ENCODE measurements at regions not wholly inside any gene's neighbourhood (a gene's known extent, or its start where the extent isn't known, plus 50 kb on each side); places are given as distances from the start of the nearest gene placed in this dataset.
A peak's percentile ranks its signal among the peaks of the same experiment; 100 is the strongest.

DNA sequence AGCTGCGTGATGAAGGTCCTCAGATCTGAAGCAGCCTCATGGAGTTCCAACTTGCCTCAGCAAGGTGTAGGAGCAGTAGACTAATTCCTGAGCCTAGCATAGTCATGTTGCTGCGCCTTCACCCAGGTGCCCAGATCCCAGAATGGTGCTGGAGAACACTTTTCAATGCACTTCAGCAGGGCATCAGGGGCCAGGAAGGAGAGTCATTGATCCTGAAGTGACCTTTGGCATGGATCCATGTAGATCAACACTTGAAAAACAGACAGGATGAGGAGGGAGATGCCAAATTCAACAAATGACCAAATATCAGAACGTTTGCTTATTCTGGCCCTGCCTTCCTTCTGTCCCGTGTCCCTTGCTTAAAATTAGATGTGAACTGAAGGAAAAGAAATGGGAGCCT lies 91.9 kb downstream of the LEPR start:
- no peak for DNase-seq
- H3K27me3 Mint-ChIP-seq: peaks cover 4% of the 10 kb centered on the region
- CTCF ChIA-PET: interaction anchor here (1.0 kb wide), 1 partner anchor 37 kb away, joined by 3 read pairs; no protein-coding TSS in a partner anchor
- H3K36me3 Mint-ChIP-seq: no peaks in the 10 kb centered on the region
- H3K9me3 Mint-ChIP-seq: no peaks in the 10 kb centered on the region
- H3K27ac Mint-ChIP-seq: no peak overlapping the region
- H3K4me3 Mint-ChIP-seq: no peak overlapping the region
- H3K4me1 Mint-ChIP-seq: no peaks in the 10 kb centered on the region

GRCh38 chr1:65512967-65513780 lies 92.7 kb downstream of the LEPR start:
- Mint-ChIP-seq H3K27me3 (peaks cover 4% of the 10 kb centered on the region), H3K36me3 (no peaks in the 10 kb centered on the region), H3K4me1 (no peaks in the 10 kb centered on the region), H3K27ac (no peak overlapping the region), H3K9me3 (no peaks in the 10 kb centered on the region), H3K4me3 (no peak overlapping the region)
- no peak for DNase-seq
- CTCF ChIA-PET: no interaction called here

DNA sequence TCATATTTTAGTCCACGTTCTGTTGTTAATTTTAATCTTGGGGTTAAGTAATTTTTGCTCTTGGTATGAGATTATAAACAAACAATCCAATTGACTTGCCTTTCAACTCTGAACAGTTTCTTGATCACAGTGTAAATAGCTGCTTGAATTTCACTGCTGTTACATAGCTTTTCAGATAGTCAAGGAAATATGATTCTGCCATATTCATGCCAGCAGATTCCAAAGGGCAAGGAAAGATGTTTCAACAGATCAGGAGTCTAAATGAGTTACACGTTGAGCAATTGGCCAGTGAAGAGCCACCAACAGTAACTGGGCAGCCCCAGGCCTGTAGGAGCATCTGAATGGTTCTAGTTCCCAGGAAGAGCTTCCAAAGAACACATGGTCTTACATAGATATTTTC lies 93.6 kb downstream of the LEPR start:
- Mint-ChIP-seq H3K4me3 (no peak overlapping the region), H3K36me3 (no peaks in the 10 kb centered on the region), H3K27ac (no peak overlapping the region), H3K9me3 (peaks cover 2% of the 10 kb centered on the region), H3K4me1 (no peaks in the 10 kb centered on the region), H3K27me3 (peaks cover 9% of the 10 kb centered on the region)
- CTCF ChIA-PET: no interaction called here
- no peak for DNase-seq

DNA sequence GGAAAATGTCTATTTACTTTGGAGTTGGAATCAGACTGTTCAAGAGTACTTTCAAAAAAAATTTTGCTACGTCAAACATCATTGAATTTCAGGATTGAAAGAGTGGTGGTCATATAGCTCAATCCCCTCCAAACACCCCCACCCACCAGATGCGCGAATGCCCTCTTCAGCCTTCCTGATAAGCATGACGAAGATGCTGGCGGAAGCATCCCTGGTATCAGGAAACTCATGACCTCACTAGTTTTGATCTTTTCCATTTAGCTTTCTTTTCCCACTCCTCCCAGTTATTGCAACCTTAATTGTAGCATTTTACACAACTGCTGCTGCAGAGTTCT lies 104.4 kb downstream of the LEPR start:
- DNase-seq: no peak
- CTCF ChIA-PET: no interaction called here
- H3K4me3 Mint-ChIP-seq: peak overlapping the region; percentile 36
- peaks cover 3% of the 10 kb centered on the region for H3K36me3 Mint-ChIP-seq
- no peak overlapping the region for H3K27ac Mint-ChIP-seq
- peaks cover 3% of the 10 kb centered on the region for H3K4me1 Mint-ChIP-seq
- no peaks in the 10 kb centered on the region for H3K9me3 Mint-ChIP-seq
- H3K27me3 Mint-ChIP-seq: peaks cover 31% of the 10 kb centered on the region

- Mint-ChIP-seq H3K4me3 (peak overlapping the region; percentile 36), H3K27ac (no peak overlapping the region), H3K9me3 (no peaks in the 10 kb centered on the region), H3K36me3 (peaks cover 3% of the 10 kb centered on the region), H3K4me1 (peaks cover 3% of the 10 kb centered on the region), H3K27me3 (peaks cover 31% of the 10 kb centered on the region)
- no peak for DNase-seq
- CTCF ChIA-PET: no interaction called here
Observed at GRCh38 chr1:65525266-65526048, 105.0 kb downstream of the LEPR start.

DNA sequence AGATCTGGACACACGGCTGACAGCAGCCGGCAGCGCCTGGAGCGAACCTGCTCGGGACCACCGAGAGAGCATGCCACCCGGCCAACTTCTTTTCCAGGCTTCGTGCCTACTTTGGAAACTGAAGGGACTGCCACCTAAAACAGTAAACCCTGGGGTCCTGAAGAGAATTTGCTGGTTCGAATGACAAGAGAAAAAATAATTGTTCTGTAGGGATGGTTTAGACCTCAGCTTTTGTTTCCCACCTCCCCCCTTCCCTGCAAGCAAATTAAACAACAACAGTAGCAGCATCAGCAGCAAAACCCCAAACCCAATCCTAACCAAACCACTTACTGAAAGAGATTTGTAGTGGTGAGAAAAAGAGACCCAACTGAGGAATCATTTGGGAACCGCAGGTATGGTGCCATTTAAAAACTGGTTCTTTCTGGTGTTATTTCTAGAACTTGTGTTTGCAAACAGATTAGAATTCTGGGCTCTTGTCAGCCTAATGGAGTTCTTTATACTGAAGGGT lies 105.6 kb downstream of the LEPR start:
- CTCF ChIA-PET: no interaction called here
- Mint-ChIP-seq H3K27ac (no peak overlapping the region), H3K9me3 (no peaks in the 10 kb centered on the region), H3K4me3 (no peak overlapping the region), H3K36me3 (peaks cover 3% of the 10 kb centered on the region), H3K4me1 (peaks cover 3% of the 10 kb centered on the region), H3K27me3 (peaks cover 31% of the 10 kb centered on the region)
- no peak for DNase-seq

DNA sequence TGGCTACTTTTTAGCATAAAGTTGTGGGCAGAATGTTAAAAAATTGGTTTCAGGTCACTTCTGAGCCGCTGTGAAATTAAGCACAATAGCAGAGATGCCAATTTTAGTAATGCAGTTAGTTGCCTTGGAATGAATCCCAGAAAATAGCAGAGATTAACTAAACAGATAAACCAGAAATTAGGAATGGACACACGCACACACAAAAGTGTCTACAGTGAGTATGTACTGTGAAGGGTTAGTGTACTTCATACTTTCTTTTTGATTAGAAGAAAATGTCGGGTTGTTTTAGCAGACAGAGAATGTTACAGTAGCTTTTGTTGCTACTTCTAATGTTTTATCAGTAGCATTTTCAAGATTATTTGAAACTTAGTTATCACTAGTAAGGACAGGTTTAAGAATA lies 106.7 kb downstream of the LEPR start:
- Mint-ChIP-seq H3K27ac (no peak overlapping the region), H3K4me3 (no peak overlapping the region), H3K9me3 (no peaks in the 10 kb centered on the region), H3K4me1 (peaks cover 3% of the 10 kb centered on the region), H3K27me3 (peaks cover 31% of the 10 kb centered on the region), H3K36me3 (peaks cover 3% of the 10 kb centered on the region)
- DNase-seq: no peak
- CTCF ChIA-PET: interaction anchor here (0.6 kb wide), 1 partner anchor 43 kb away, joined by 3 read pairs; no protein-coding TSS in a partner anchor

GRCh38 chr1:65527707-65528503 lies 107.4 kb downstream of the LEPR start:
- DNase-seq: no peak
- H3K4me1 Mint-ChIP-seq: peaks cover 3% of the 10 kb centered on the region
- no peak overlapping the region for H3K4me3 Mint-ChIP-seq
- no peak overlapping the region for H3K27ac Mint-ChIP-seq
- H3K27me3 Mint-ChIP-seq: peaks cover 31% of the 10 kb centered on the region
- no peaks in the 10 kb centered on the region for H3K9me3 Mint-ChIP-seq
- CTCF ChIA-PET: no interaction called here
- peaks cover 3% of the 10 kb centered on the region for H3K36me3 Mint-ChIP-seq

DNA sequence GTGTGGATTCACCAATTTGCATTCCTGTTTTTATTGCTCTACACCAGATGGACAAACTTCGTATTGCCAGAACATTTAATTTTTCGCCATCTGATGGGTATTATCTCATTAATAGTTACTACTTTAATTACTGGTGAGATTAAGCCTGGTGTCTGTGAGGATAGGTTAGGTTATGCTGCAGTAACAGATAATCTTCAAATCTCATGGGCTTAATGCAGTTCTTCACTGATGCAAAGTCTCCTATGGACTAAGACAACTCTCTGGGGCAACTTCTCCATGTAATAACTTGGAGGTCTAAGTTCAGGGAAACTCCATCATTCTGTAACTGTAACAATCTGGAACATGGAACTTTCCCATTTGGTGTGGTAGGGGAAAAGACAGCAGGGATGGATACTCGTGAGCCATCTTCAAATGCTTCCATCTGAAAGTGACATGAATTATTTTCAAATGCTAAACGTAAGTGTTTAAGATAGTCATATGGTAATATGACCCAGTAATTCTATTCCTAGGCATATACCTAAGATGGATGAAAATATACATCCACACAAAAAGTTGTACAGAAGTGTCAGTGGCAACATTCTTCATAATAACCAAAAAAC lies 111.6 kb downstream of the LEPR start:
- H3K4me3 Mint-ChIP-seq: no peak overlapping the region
- H3K9me3 Mint-ChIP-seq: no peaks in the 10 kb centered on the region
- CTCF ChIA-PET: no interaction called here

DNA sequence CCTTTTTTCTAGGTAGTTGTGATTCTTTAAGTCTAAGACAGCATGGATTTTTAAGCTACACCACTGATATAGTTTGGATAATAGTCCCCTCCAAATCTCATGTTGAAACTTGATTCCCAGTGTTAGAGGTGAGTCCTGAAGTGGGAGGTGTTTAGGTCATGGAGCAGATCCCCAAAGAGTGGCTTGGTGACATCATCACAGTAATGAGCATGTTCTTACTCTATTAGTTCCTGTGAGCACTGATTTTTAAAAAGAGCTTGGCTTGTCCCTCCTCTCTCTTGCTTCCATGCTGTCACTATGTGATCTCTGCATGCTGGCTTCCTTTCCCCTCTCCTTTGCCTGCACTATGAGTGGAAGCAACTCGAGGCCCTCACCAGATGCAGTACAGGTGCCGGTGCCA lies 115.5 kb downstream of the LEPR start:
- Mint-ChIP-seq H3K4me3 (no peak overlapping the region), H3K27me3 (no peaks in the 10 kb centered on the region), H3K9me3 (no peaks in the 10 kb centered on the region), H3K4me1 (no peaks in the 10 kb centered on the region), H3K27ac (no peak overlapping the region), H3K36me3 (no peaks in the 10 kb centered on the region)
- CTCF ChIA-PET: no interaction called here
- DNase-seq: no peak

More for the DNA sequence above, 111.6 kb downstream of the LEPR start:
- no peaks in the 10 kb centered on the region for H3K4me1 Mint-ChIP-seq
- no peaks in the 10 kb centered on the region for H3K36me3 Mint-ChIP-seq
- peaks cover 4% of the 10 kb centered on the region for H3K27me3 Mint-ChIP-seq
- H3K27ac Mint-ChIP-seq: no peak overlapping the region
- DNase-seq: no peak

DNA sequence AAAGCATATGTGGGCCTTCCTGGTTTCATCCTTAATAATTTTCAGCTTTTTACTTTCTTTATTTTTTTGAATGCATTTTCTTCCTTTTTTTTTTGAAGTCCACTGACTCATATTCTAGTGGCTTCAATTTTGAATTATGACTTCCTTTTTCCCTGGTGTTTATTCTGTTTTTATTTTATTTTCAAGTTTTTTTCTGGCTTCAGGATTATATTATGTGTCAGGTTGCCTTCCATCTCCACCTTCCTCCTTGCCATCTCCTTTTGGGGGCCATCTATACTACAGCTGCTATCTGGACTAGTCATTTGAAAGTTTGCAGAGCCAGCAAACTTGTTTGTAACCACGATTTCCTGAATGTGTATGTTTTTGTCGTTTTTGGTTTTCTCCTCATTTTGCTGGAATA lies 117.6 kb downstream of the LEPR start:
- CTCF ChIA-PET: no interaction called here
- H3K27ac Mint-ChIP-seq: no peak overlapping the region
- H3K4me1 Mint-ChIP-seq: no peaks in the 10 kb centered on the region
- H3K27me3 Mint-ChIP-seq: no peaks in the 10 kb centered on the region
- no peak for DNase-seq
- peaks cover 2% of the 10 kb centered on the region for H3K9me3 Mint-ChIP-seq
- no peak overlapping the region for H3K4me3 Mint-ChIP-seq
- no peaks in the 10 kb centered on the region for H3K36me3 Mint-ChIP-seq

- Mint-ChIP-seq H3K4me3 (no peak overlapping the region), H3K27me3 (no peaks in the 10 kb centered on the region), H3K36me3 (no peaks in the 10 kb centered on the region), H3K4me1 (no peaks in the 10 kb centered on the region), H3K27ac (no peak overlapping the region), H3K9me3 (peaks cover 2% of the 10 kb centered on the region)
- CTCF ChIA-PET: no interaction called here
- no peak for DNase-seq
Observed at GRCh38 chr1:65538664-65539063, 118.2 kb downstream of the LEPR start.

DNA sequence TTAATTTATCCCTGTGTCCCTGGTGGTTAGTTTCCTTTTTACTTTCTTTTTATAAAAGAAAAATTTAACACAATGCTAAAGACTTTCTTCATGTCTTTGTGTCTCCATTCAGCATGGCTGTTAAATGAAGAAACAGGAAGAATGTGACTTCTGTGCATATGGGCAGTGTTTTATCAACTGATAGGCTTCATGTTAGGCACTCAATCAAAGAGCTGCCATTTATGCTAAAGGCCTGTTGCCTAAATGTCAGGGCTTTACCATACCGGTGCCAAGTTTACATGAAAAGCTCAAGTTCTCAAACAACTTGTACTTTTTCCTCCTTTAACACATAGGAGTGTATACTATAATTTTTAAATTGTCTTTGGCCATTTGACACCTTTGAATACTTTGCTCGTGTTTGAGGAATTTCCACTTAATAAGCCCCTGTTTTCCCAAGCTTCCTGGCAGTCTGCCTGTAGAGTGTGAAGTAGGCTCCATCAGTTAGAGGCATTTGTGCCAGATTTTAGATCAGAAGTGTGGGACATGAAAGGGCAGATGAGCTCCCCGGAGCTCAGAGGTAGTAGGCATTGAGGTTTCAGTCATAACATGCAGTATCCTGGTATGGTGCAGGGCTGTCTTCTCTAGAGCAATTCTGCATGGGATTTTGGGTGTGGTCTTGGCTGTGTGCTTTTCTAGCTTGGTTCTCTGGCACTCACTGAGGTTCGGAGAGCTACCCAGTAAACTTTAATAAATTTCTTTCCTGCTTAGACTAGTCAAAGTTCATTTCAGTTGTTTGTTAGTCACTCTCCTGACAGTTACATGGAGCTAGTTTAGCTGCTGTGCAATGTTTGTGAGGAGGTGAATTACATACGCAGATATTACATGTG lies 119.0 kb downstream of the LEPR start:
- Mint-ChIP-seq H3K36me3 (no peaks in the 10 kb centered on the region), H3K9me3 (peaks cover 2% of the 10 kb centered on the region), H3K27ac (no peak overlapping the region), H3K4me1 (no peaks in the 10 kb centered on the region), H3K4me3 (no peak overlapping the region), H3K27me3 (no peaks in the 10 kb centered on the region)
- no peak for DNase-seq
- CTCF ChIA-PET: no interaction called here
